ENCODE measurements at regions not wholly inside any gene's neighbourhood (a gene's known extent, or its start where the extent isn't known, plus 50 kb on each side); places are given as distances from the start of the nearest gene placed in this dataset.

- Histone ChIP-seq H2AFZ (ENCODE audit: low read depth, low read length) (no peak overlapping the region), H3K27me3 (ENCODE audit: control insufficient read depth in 1 of 2, insufficient read depth in 1 of 2, low read length in 2 of 2) (no peaks in the 10 kb centered on the region), H3K4me3 (ENCODE audit: insufficient read depth in 1 of 2, low read depth in 1 of 2, low read length in 2 of 2) (no peak overlapping the region), H2BK15ac (ENCODE audit: low read depth, poor library complexity, severe bottlenecking) (no peak overlapping the region), H3K79me1 (replicated peaks; ENCODE audit: low read length, poor library complexity, severe bottlenecking) (no peaks in the 10 kb centered on the region), H3K18ac (ENCODE audit: low read depth in 1 of 2, low read length in 2 of 2) (no peak overlapping the region), H3K36me3 (ENCODE audit: control insufficient read depth in 1 of 2, insufficient read depth in 2 of 2, low read depth in 1 of 2, low read length in 2 of 2) (no peaks in the 10 kb centered on the region), H2BK120ac (ENCODE audit: low read depth, low read length) (no peak overlapping the region), H2AK5ac (ENCODE audit: low read length, severe bottlenecking) (no peak overlapping the region), H4K91ac (ENCODE audit: low read length) (no peak overlapping the region), H3K4ac (ENCODE audit: low read depth in 1 of 2, low read length in 2 of 2) (no peak overlapping the region), H3K9ac (ENCODE audit: low read length) (no peak overlapping the region), H3K27ac (ENCODE audit: low read length, poor library complexity, severe bottlenecking) (no peak overlapping the region), H3K4me2 (ENCODE audit: low read length, poor library complexity, severe bottlenecking) (no peak overlapping the region), H4K8ac (ENCODE audit: low read length) (no peak overlapping the region), H3K23ac (ENCODE audit: low read length in 2 of 2) (no peak overlapping the region), H3K9me3 (ENCODE audit: control insufficient read depth, low read length) (peaks cover 16% of the 10 kb centered on the region), H3K4me1 (ENCODE audit: control insufficient read depth, insufficient read depth, low read depth, low read length) (no peaks in the 10 kb centered on the region), H3K14ac (ENCODE audit: low read length in 2 of 2) (no peak overlapping the region), H2BK5ac (ENCODE audit: low read depth, low read length, poor library complexity, severe bottlenecking) (no peak overlapping the region), H2BK12ac (ENCODE audit: low read length in 2 of 2) (no peak overlapping the region)
- 67% methylated on average over 1 of the region's 1 CpG for WGBS
- peak; percentile 11 for DNase-seq
Measured at GRCh38 chr10:55476129-55476528, 675.1 kb upstream of the PCDH15 start.

- Histone ChIP-seq H3K4ac (ENCODE audit: low read depth in 1 of 2, low read length in 2 of 2) (no peak overlapping the region), H3K9me3 (ENCODE audit: control insufficient read depth, low read length) (peaks cover under 1% of the 10 kb centered on the region), H2BK15ac (ENCODE audit: low read depth, poor library complexity, severe bottlenecking) (no peak overlapping the region), H3K4me3 (ENCODE audit: insufficient read depth in 1 of 2, low read depth in 1 of 2, low read length in 2 of 2) (no peak overlapping the region), H3K4me2 (ENCODE audit: low read length, poor library complexity, severe bottlenecking) (no peak overlapping the region), H2AK5ac (ENCODE audit: low read length, severe bottlenecking) (no peak overlapping the region), H4K8ac (ENCODE audit: low read length) (no peak overlapping the region), H2BK120ac (ENCODE audit: low read depth, low read length) (no peak overlapping the region), H4K91ac (ENCODE audit: low read length) (no peak overlapping the region), H3K79me1 (replicated peaks; ENCODE audit: low read length, poor library complexity, severe bottlenecking) (no peaks in the 10 kb centered on the region), H3K14ac (ENCODE audit: low read length in 2 of 2) (no peak overlapping the region), H3K23ac (ENCODE audit: low read length in 2 of 2) (no peak overlapping the region), H3K9ac (ENCODE audit: low read length) (no peak overlapping the region), H2AFZ (ENCODE audit: low read depth, low read length) (no peak overlapping the region), H3K4me1 (ENCODE audit: control insufficient read depth, insufficient read depth, low read depth, low read length) (no peaks in the 10 kb centered on the region), H3K27me3 (ENCODE audit: control insufficient read depth in 1 of 2, insufficient read depth in 1 of 2, low read length in 2 of 2) (no peaks in the 10 kb centered on the region), H3K36me3 (ENCODE audit: control insufficient read depth in 1 of 2, insufficient read depth in 2 of 2, low read depth in 1 of 2, low read length in 2 of 2) (no peaks in the 10 kb centered on the region), H3K27ac (ENCODE audit: low read length, poor library complexity, severe bottlenecking) (no peak overlapping the region), H3K18ac (ENCODE audit: low read depth in 1 of 2, low read length in 2 of 2) (no peak overlapping the region), H2BK5ac (ENCODE audit: low read depth, low read length, poor library complexity, severe bottlenecking) (no peak overlapping the region), H2BK12ac (ENCODE audit: low read length in 2 of 2) (no peak overlapping the region)
- no peak for DNase-seq
Measured at GRCh38 chr10:55474258-55474657, 673.2 kb upstream of the PCDH15 start.

- no peak overlapping the region for H3K23ac ChIP-seq (ENCODE audit: low read length in 2 of 2)
- no peak overlapping the region for H2BK120ac ChIP-seq (ENCODE audit: low read depth, low read length)
- H2BK15ac ChIP-seq (ENCODE audit: low read depth, poor library complexity, severe bottlenecking): no peak overlapping the region
- no peaks in the 10 kb centered on the region for H3K27me3 ChIP-seq (ENCODE audit: control insufficient read depth in 1 of 2, insufficient read depth in 1 of 2, low read length in 2 of 2)
- H3K27ac ChIP-seq (ENCODE audit: low read length, poor library complexity, severe bottlenecking): no peak overlapping the region
- H3K4ac ChIP-seq (ENCODE audit: low read depth in 1 of 2, low read length in 2 of 2): no peak overlapping the region
- no peak overlapping the region for H2AFZ ChIP-seq (ENCODE audit: low read depth, low read length)
- no peak overlapping the region for H2AK5ac ChIP-seq (ENCODE audit: low read length, severe bottlenecking)
- H3K4me1 ChIP-seq (ENCODE audit: control insufficient read depth, insufficient read depth, low read depth, low read length): no peaks in the 10 kb centered on the region
- no peak overlapping the region for H2BK12ac ChIP-seq (ENCODE audit: low read length in 2 of 2)
- no peak overlapping the region for H4K8ac ChIP-seq (ENCODE audit: low read length)
- H3K79me1 ChIP-seq (replicated peaks; ENCODE audit: low read length, poor library complexity, severe bottlenecking): no peaks in the 10 kb centered on the region
- no peak overlapping the region for H4K91ac ChIP-seq (ENCODE audit: low read length)
- no peak overlapping the region for H3K4me3 ChIP-seq (ENCODE audit: insufficient read depth in 1 of 2, low read depth in 1 of 2, low read length in 2 of 2)
- H2BK5ac ChIP-seq (ENCODE audit: low read depth, low read length, poor library complexity, severe bottlenecking): no peak overlapping the region
- H3K9ac ChIP-seq (ENCODE audit: low read length): no peak overlapping the region
- H3K4me2 ChIP-seq (ENCODE audit: low read length, poor library complexity, severe bottlenecking): no peak overlapping the region
- H3K14ac ChIP-seq (ENCODE audit: low read length in 2 of 2): no peak overlapping the region
- DNase-seq: no peak
- no CpG with 5 or more reads among the region's 1 CpG for WGBS
- H3K36me3 ChIP-seq (ENCODE audit: control insufficient read depth in 1 of 2, insufficient read depth in 2 of 2, low read depth in 1 of 2, low read length in 2 of 2): no peaks in the 10 kb centered on the region
- H3K9me3 ChIP-seq (ENCODE audit: control insufficient read depth, low read length): no peaks in the 10 kb centered on the region
- H3K18ac ChIP-seq (ENCODE audit: low read depth in 1 of 2, low read length in 2 of 2): no peak overlapping the region
Measured at GRCh38 chr10:55470840-55471239, 669.8 kb upstream of the PCDH15 start.

- H2BK5ac ChIP-seq (ENCODE audit: low read depth, low read length, poor library complexity, severe bottlenecking): no peak overlapping the region
- no peak overlapping the region for H4K8ac ChIP-seq (ENCODE audit: low read length)
- H2AFZ ChIP-seq (ENCODE audit: low read depth, low read length): no peak overlapping the region
- DNase-seq: no peak
- H2BK12ac ChIP-seq (ENCODE audit: low read length in 2 of 2): no peak overlapping the region
- no peak overlapping the region for H3K23ac ChIP-seq (ENCODE audit: low read length in 2 of 2)
- H4K91ac ChIP-seq (ENCODE audit: low read length): no peak overlapping the region
- no peak overlapping the region for H2BK120ac ChIP-seq (ENCODE audit: low read depth, low read length)
- no peak overlapping the region for H3K4me2 ChIP-seq (ENCODE audit: low read length, poor library complexity, severe bottlenecking)
- no peak overlapping the region for H3K18ac ChIP-seq (ENCODE audit: low read depth in 1 of 2, low read length in 2 of 2)
- H3K14ac ChIP-seq (ENCODE audit: low read length in 2 of 2): no peak overlapping the region
- H3K9me3 ChIP-seq (ENCODE audit: control insufficient read depth, low read length): no peaks in the 10 kb centered on the region
- no peaks in the 10 kb centered on the region for H3K4me1 ChIP-seq (ENCODE audit: control insufficient read depth, insufficient read depth, low read depth, low read length)
- H3K36me3 ChIP-seq (ENCODE audit: control insufficient read depth in 1 of 2, insufficient read depth in 2 of 2, low read depth in 1 of 2, low read length in 2 of 2): no peaks in the 10 kb centered on the region
- no peak overlapping the region for H3K4ac ChIP-seq (ENCODE audit: low read depth in 1 of 2, low read length in 2 of 2)
- 97% methylated on average over 1 of the region's 2 CpGs for WGBS
- no peak overlapping the region for H2AK5ac ChIP-seq (ENCODE audit: low read length, severe bottlenecking)
- H3K27ac ChIP-seq (ENCODE audit: low read length, poor library complexity, severe bottlenecking): no peak overlapping the region
- no peak overlapping the region for H3K4me3 ChIP-seq (ENCODE audit: insufficient read depth in 1 of 2, low read depth in 1 of 2, low read length in 2 of 2)
- H3K9ac ChIP-seq (ENCODE audit: low read length): no peak overlapping the region
- no peaks in the 10 kb centered on the region for H3K79me1 ChIP-seq (replicated peaks; ENCODE audit: low read length, poor library complexity, severe bottlenecking)
- no peak overlapping the region for H2BK15ac ChIP-seq (ENCODE audit: low read depth, poor library complexity, severe bottlenecking)
- H3K27me3 ChIP-seq (ENCODE audit: control insufficient read depth in 1 of 2, insufficient read depth in 1 of 2, low read length in 2 of 2): no peaks in the 10 kb centered on the region
Measured at GRCh38 chr10:55466806-55467504, 665.9 kb upstream of the PCDH15 start.
